Fibroblast of pulmonary artery (primary cell): ENCODE measurements at regions not wholly inside any gene's neighbourhood (a gene's known extent, or its start where the extent isn't known, plus 50 kb on each side); places are given as distances from the start of the nearest gene placed in this dataset.
"Not testable (repeated sequence)": the region's sequence is repeated elsewhere in the genome, so short reads cannot be mapped to it uniquely, and the experiment has no call there.

ENCODE experiments used
- DNase-seq: peaks from one replicate; pipeline ENCODE4 v3.0.0-alpha.2; 2010; ENCODE audit warnings: low read depth
- H3K4me3 ChIP-seq: replicated peaks from 2 replicates; pipeline ENCODE4 v1.5.1; 2011; ENCODE audit warnings: low read depth, mild to moderate bottlenecking, control low read depth, low read length, moderate library complexity
- TF ChIP-seq, protein P1 (sequence below): IDR thresholded peaks from 2 replicates; pipeline ENCODE4 v1.5.1; 2011; ENCODE audit warnings: mild to moderate bottlenecking, control low read depth, low read length, inconsistent platforms; ENCODE audit errors: missing control alignments

GRCh38 chrX:1086444-1087409 is 125.7 kb downstream of the CRLF2 start:
- no peak for DNase-seq
- no peak overlapping the region for H3K4me3 ChIP-seq
- TF ChIP-seq, protein P1, sequence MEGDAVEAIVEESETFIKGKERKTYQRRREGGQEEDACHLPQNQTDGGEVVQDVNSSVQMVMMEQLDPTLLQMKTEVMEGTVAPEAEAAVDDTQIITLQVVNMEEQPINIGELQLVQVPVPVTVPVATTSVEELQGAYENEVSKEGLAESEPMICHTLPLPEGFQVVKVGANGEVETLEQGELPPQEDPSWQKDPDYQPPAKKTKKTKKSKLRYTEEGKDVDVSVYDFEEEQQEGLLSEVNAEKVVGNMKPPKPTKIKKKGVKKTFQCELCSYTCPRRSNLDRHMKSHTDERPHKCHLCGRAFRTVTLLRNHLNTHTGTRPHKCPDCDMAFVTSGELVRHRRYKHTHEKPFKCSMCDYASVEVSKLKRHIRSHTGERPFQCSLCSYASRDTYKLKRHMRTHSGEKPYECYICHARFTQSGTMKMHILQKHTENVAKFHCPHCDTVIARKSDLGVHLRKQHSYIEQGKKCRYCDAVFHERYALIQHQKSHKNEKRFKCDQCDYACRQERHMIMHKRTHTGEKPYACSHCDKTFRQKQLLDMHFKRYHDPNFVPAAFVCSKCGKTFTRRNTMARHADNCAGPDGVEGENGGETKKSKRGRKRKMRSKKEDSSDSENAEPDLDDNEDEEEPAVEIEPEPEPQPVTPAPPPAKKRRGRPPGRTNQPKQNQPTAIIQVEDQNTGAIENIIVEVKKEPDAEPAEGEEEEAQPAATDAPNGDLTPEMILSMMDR: no peak

- not testable (repeated sequence) for DNase-seq, H3K4me3 ChIP-seq
These were observed 126.6 kb downstream of the CRLF2 start for GRCh38 chrX:1085871-1086270.

- DNase-seq: no peak
- TF ChIP-seq, protein P1: no peak
- no peak overlapping the region for H3K4me3 ChIP-seq
These were observed 127.8 kb downstream of the CRLF2 start for GRCh38 chrX:1084689-1085088.

DNA sequence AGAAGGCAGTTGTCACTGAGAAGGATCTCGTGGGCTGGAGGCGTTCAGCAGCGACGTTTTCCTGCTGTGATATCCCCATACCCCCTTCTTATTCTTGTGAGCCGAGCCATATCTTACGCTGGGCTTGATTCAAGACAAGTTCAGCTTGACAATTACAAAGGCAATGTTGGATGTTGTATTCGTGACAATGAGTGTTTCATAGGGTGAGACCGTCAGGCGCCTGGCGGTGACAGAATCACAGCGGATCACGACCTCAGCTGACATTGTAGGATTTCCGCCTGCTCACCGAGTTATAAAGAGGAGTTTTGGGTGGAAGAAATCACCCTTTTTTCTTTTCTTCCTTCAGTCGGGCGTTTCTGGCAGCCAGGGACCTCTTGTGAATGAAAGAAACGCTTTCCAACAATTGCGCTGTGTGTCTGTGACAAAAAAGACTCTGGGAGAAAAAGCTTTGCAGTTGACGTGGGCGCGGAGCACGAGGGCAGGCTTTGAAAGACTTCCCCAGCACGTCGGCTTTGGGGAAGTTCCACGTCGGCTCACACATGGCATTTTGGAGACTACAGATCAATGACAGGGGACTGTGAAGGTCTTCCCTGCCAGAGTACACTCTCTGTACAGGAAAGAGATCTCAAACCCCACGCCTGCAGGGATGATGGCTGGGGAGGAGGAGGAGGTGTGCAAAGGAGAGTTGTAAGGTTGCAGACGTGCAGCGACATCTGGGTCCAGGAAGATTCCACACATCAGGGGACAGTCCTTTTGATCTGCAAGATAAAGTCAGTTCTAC is 135.4 kb downstream of the CRLF2 start:
- TF ChIP-seq, protein P1: no peak
- no peak overlapping the region for H3K4me3 ChIP-seq
- DNase-seq: no peak

GRCh38 chrX:1075741-1076140 is 136.7 kb downstream of the CRLF2 start:
- TF ChIP-seq, protein P1: no peak
- no peak for DNase-seq
- H3K4me3 ChIP-seq: no peak overlapping the region

GRCh38 chrX:1075156-1075555 is 137.3 kb downstream of the CRLF2 start:
- TF ChIP-seq, protein P1: no peak
- DNase-seq: no peak
- no peak overlapping the region for H3K4me3 ChIP-seq

DNA sequence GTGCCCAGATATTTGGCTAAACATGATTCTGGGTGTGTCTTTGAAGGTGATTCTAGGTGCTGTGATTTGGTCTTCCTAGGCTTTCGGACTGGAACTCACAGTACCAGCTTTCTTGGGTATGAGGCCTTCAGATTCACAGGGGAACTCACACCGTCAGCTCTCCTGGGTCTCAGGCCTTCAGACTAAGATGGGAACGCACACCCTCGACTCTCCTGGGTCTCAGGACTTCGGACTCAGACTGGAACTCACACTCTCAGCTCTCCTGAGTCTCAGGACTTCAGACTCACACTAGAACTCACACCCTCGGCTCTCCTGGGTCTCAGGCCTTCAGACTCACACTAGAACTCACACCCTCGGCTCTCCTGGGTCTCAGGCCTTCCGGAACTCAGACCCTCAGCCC is 137.7 kb downstream of the CRLF2 start:
- DNase-seq: no peak
- H3K4me3 ChIP-seq: no peak overlapping the region
- TF ChIP-seq, protein P1: no peak
